Prostate gland (tissue), 2 donors: ENCODE measurements at regions not wholly inside any gene's neighbourhood (a gene's known extent, or its start where the extent isn't known, plus 50 kb on each side); places are given as distances from the start of the nearest gene placed in this dataset.
A peak's percentile ranks its signal among the peaks of the same experiment; 100 is the strongest.

Experiments used
- DNase-seq: peaks from one replicate; pipeline ENCODE4 v3.0.0-alpha.2; 2019; ENCODE audit warnings: low spot score
- H3K27ac ChIP-seq, 2 donors: fragments of 200-600 bp; sonication (generic); 2 replicates each; pipeline ENCODE4 v1.5.1; 2017 to 2019
- H3K27me3 ChIP-seq: fragments of 200-600 bp; sonication (generic); replicated peaks from 2 replicates; pipeline ENCODE4 v1.5.1; 2019; ENCODE audit not compliant: insufficient read depth
- H3K36me3 ChIP-seq, 2 donors: fragments of 200-600 bp; sonication (generic); 1 replicate in 1 of 2; 2 replicates in 1 of 2; pipeline versions ENCODE4 v1.5.1 to v1.8.1; 2017 to 2019
- H3K4me1 ChIP-seq: fragments of 200-600 bp; sonication (generic); replicated peaks from 2 replicates; pipeline ENCODE4 v1.5.1; 2019
- H3K4me3 ChIP-seq, 2 donors: fragments of 200-600 bp; sonication (generic); 2 replicates each; pipeline ENCODE4 v1.5.1; 2017 to 2019
- H3K9me3 ChIP-seq: fragments of 200-600 bp; sonication (generic); 2 replicates; pipeline ENCODE4 v1.5.1; 2017
- CTCF ChIP-seq, 4 experiments: fragments of 200-600 bp in 2 of 4; fragments of 450-650 bp in 2 of 4; sonication (generic) in 2 of 4; IDR thresholded peaks; 1 replicate in 3 of 4; 2 replicates in 1 of 4; pipeline ENCODE4 v1.5.1; 2016 to 2019; ENCODE audit warnings: antibody characterized with exemption in 4 of 4, mild to moderate bottlenecking in 2 of 4, moderate library complexity in 2 of 4
- POLR2A ChIP-seq: fragments of 450-650 bp; IDR thresholded peaks from one replicate; pipeline ENCODE4 v1.6.1; 2016; ENCODE audit warnings: antibody characterized with exemption, mild to moderate bottlenecking
- POLR2AphosphoS5 ChIP-seq: sonication (generic); formaldehyde crosslinking; IDR thresholded peaks from one replicate; pipeline ENCODE4 v1.6.1; 2017; ENCODE audit warnings: antibody characterized with exemption
- WGBS: methylation state at CpG from one replicate; pipeline ENCODE4 v1.1.5; 2018; 5-methylcytosine and 5-hydroxymethylcytosine counted together
- intact Hi-C: fragments of 100-400 bp; cut with DNase I; formaldehyde crosslinking; loops from one replicate; pipeline ENCODE4 v1.14.2; 2022

- Histone ChIP-seq H3K4me3 (no peak overlapping the region), H3K27me3 (no peaks in the 10 kb centered on the region), H3K4me1 (no peaks in the 10 kb centered on the region), H3K36me3 (no peaks in the 10 kb centered on the region), H3K27ac (no peak overlapping the region), H3K9me3 (no peaks in the 10 kb centered on the region)
- intact Hi-C loops: loop anchor here (5.0 to 10.0 kb wide), 2 partner anchors 728 to 1056 kb away; no protein-coding TSS in a partner anchor
- no peak for DNase-seq
- TF ChIP-seq CTCF (IDR thresholded peaks at IDR 0.05) (no peak), POLR2AphosphoS5 (peak; percentile 15)
- 34% methylated on average over 30 of the region's 30 CpGs for WGBS
These were observed 1248.4 kb downstream of the BRD1 start for GRCh38 chr22:48579043-48579927.

- no peaks in the 10 kb centered on the region for H3K36me3 ChIP-seq
- H3K27me3 ChIP-seq: no peaks in the 10 kb centered on the region
- H3K27ac ChIP-seq: no peak overlapping the region
- 91% methylated on average over 23 of the region's 24 CpGs for WGBS
- TF ChIP-seq CTCF (IDR thresholded peaks at IDR 0.05): no peak
- no peaks in the 10 kb centered on the region for H3K4me1 ChIP-seq
- H3K4me3 ChIP-seq: no peak overlapping the region
- no peak for DNase-seq
- H3K9me3 ChIP-seq: no peaks in the 10 kb centered on the region
- intact Hi-C loops: loop anchor here (5.0 to 10.0 kb wide), 2 partner anchors 729 to 1056 kb away; no protein-coding TSS in a partner anchor
These were observed 1249.3 kb downstream of the BRD1 start for GRCh38 chr22:48578138-48579042.

GRCh38 chr22:48577691-48578090 lies 1250.0 kb downstream of the BRD1 start:
- Histone ChIP-seq H3K27me3 (no peaks in the 10 kb centered on the region), H3K9me3 (no peaks in the 10 kb centered on the region), H3K4me3 (no peak overlapping the region), H3K4me1 (no peaks in the 10 kb centered on the region), H3K36me3 (no peaks in the 10 kb centered on the region), H3K27ac (no peak overlapping the region)
- TF ChIP-seq CTCF (IDR thresholded peaks at IDR 0.05) (no peak), POLR2A (no peak), POLR2AphosphoS5 (no peak)
- intact Hi-C loops: loop anchor here (5.0 to 10.0 kb wide), 2 partner anchors 730 to 1057 kb away; no protein-coding TSS in a partner anchor
- DNase-seq: no peak
- WGBS: 86% methylated on average over 6 of the region's 8 CpGs

- intact Hi-C loops: loop anchor here (5.0 to 10.0 kb wide), 2 partner anchors 730 to 1058 kb away; no protein-coding TSS in a partner anchor
- no peak for TF ChIP-seq POLR2A
- TF ChIP-seq CTCF (IDR thresholded peaks at IDR 0.05): no peak
- TF ChIP-seq POLR2AphosphoS5: no peak
- no peaks in the 10 kb centered on the region for H3K36me3 ChIP-seq
- H3K4me1 ChIP-seq: no peaks in the 10 kb centered on the region
- no peaks in the 10 kb centered on the region for H3K27me3 ChIP-seq
- no peak overlapping the region for H3K27ac ChIP-seq
- WGBS: 57% methylated on average over 25 of the region's 29 CpGs
- peak overlapping the region in 1 of 2 donors; percentile 40 for H3K4me3 ChIP-seq
- no peaks in the 10 kb centered on the region for H3K9me3 ChIP-seq
- DNase-seq: no peak
These were observed 1250.5 kb downstream of the BRD1 start for GRCh38 chr22:48577014-48577690.
